ENCODE measurements at regions not wholly inside any gene's neighbourhood (a gene's known extent, or its start where the extent isn't known, plus 50 kb on each side); places are given as distances from the start of the nearest gene placed in this dataset.

- no peak for DNase-seq (ENCODE audit: low read depth)
These were observed 57.7 kb upstream of the CPEB4 start for GRCh38 chr5:173830421-173830820.

DNA sequence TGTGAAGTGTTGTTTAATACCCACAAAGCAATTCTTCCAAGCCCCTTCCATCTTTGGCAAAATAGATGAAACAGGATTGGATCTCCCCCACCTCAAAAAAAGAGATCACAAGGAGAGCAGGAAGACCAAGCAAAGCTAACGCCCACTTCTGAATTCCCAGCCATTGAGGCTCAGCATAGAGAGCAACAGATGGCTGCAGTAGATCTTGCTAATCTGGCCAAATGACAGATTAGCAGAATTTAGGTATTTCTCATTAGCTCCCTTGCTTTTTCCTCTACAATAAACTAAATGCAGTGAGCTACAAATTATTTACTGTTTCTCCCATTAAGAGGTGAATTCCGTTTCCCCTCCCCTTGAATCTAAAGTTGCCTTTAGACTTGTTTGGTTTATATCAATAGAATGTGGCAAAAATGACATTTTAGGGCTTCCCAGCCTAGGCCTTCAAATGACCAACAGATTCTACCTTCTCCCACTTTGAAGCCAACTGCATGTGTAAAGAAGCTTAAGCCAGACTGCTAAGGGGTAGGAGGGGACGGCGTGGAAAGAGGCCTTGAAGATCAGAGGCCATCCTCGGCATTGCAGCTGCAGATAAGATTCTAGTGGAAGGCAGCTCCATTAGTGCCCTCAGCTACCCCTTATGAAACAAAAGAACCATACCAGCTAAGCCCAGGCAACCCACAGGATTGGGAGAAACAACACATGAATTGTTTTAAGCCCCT is 56.8 kb upstream of the CPEB4 start:
- no peak for DNase-seq (ENCODE audit: low read depth)

DNA sequence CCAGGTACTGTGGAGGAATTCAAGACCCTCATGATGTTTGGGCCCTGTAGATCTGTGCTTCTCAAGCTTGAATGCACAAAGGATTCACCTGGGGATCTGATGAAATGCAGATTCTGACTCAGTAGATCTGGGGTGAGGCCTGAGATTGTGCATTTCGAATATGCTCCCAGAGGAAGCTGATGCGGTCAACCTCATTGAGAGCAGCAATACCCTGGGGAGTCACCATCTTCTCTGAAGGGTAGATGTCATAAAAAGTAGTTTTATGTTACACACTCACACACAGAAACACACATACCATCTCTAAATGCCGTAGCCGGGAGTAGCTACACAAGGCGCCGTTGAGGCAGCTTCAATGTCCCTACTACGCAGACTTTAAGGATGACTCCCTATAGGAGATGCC is 55.8 kb upstream of the CPEB4 start:
- DNase-seq (ENCODE audit: low read depth), result no peak

DNA sequence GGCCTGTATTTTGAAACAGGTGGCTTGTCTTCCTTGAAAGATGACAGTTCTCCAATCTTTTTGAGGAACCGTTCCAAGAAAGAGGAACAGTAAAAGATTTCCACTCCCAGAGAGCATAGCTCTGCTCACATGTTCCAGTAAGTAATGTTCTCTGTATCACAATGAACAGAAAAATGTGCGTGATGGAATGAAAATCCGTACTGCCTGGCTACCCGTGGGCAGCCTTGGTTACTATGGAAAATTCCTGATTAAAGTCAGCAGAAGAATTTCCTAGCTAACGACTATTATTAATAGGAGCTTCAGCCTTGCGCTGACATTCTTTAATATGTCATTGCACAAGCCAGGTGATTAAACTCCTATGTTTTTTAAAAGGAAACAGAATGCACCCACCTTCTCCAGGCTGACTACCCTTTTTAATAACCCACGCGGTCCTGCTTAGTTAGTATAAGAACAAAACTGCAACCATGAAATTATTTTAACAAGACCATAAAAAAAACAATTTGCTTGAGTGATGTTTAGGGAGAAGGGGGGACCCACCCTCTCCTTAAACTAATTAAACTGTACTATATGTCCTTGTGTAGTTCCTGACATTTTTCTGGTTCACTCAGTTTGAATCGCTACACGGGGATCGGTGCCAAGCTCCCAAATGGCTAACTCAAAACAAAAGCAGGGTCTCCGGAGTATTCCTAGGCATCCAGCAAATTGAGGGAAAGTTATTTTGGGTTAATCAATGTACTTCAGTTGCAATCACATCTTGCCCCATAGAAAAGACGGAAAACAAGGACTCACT is 54.8 kb upstream of the CPEB4 start:
- DNase-seq (ENCODE audit: low read depth), result peak; percentile 72

GRCh38 chr5:173834071-173834771 is 53.9 kb upstream of the CPEB4 start:
- no peak for DNase-seq (ENCODE audit: low read depth)

DNA sequence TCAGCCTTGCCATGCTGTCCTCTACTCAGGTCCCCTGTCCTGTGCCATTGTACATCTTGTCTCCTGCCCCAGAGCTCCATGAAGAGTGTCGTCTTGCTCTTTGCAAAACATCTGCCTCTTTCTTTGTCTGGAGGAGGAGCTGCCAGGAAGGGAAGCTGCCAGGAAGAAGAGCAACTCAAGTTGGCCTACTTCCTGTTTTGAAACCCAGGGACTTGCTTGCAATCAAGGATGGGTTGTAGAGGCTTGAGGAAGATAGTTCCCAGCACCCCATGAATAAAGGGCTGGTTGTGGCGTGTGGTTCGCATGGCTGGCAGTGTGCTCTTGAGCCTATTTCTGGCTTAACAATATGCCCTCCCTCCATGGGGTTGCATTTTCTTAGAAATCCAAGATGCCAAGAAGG is 53.0 kb upstream of the CPEB4 start:
- no peak for DNase-seq (ENCODE audit: low read depth)

DNA sequence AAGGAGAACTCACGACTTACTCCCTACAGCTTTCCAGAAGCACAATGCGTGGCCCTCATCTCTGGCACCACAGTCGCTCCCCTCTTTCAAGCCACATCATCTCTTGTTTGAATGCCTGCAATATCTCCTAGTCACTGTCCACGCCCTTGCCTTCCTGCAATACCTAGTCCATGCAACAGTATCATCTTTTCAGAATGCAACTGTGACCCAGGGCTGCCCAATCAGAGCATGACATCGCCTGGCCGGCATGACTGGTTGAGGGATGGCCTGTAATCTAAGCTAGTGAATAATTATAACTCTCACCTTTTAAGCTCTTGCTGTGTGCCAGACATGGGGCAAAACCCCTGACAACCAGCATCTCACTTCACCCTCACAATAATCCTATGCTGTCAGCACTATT is 52.5 kb upstream of the CPEB4 start:
- DNase-seq (ENCODE audit: low read depth), result no peak

- peak; percentile 27 for DNase-seq (ENCODE audit: low read depth)
These were observed 50.5 kb upstream of the CPEB4 start for GRCh38 chr5:173837654-173838053.
